GM18873 (cell line): ENCODE measurements at regions not wholly inside any gene's neighbourhood (a gene's known extent, or its start where the extent isn't known, plus 50 kb on each side); places are given as distances from the start of the nearest gene placed in this dataset.
"Not testable (repeated sequence)": the region's sequence is repeated elsewhere in the genome, so short reads cannot be mapped to it uniquely, and the experiment has no call there.

Experiments
- ATAC-seq: cut with Tn5 transposase; IDR thresholded peaks from one replicate; pipeline ENCODE4 v1.9.1; 2021; ENCODE audit warnings: mild to moderate bottlenecking, moderate library complexity, moderate number of reproducible peaks; ENCODE audit not compliant: unreplicated experiment, low FRiP score

- ATAC-seq = no peak
These were observed 227.2 kb upstream of the ASCC3 start for GRCh38 chr6:101108286-101108685.

- no peak for ATAC-seq
These were observed 229.7 kb upstream of the ASCC3 start for GRCh38 chr6:101110814-101111213.

- ATAC-seq = no peak
These were observed 232.5 kb upstream of the ASCC3 start for GRCh38 chr6:101113468-101114260.

- no peak for ATAC-seq
These were observed 233.6 kb upstream of the ASCC3 start for GRCh38 chr6:101114703-101115102.

GRCh38 chr6:101116337-101116736 lies 235.2 kb upstream of the ASCC3 start:
- ATAC-seq = no peak

- no peak for ATAC-seq
These were observed 236.4 kb upstream of the ASCC3 start for GRCh38 chr6:101117393-101118135.

- ATAC-seq = no peak
These were observed 236.9 kb upstream of the ASCC3 start for GRCh38 chr6:101118136-101118396.

GRCh38 chr6:101120747-101121146 lies 239.6 kb upstream of the ASCC3 start:
- ATAC-seq = no peak

GRCh38 chr6:101125380-101125971 lies 244.3 kb upstream of the ASCC3 start:
- ATAC-seq = no peak

GRCh38 chr6:101126501-101126900 lies 245.4 kb upstream of the ASCC3 start:
- ATAC-seq = no peak

GRCh38 chr6:101129851-101130250 lies 248.7 kb upstream of the ASCC3 start:
- no peak for ATAC-seq

- ATAC-seq = no peak
These were observed 247.1 kb upstream of the GRIK2 start for GRCh38 chr6:101146389-101146788.

- no peak for ATAC-seq
These were observed 243.3 kb upstream of the GRIK2 start for GRCh38 chr6:101150226-101150625.

GRCh38 chr6:101157638-101158037 lies 235.9 kb upstream of the GRIK2 start:
- ATAC-seq = not testable (repeated sequence)

GRCh38 chr6:101163611-101164010 lies 229.9 kb upstream of the GRIK2 start:
- no peak for ATAC-seq

GRCh38 chr6:101167638-101168037 lies 225.9 kb upstream of the GRIK2 start:
- no peak for ATAC-seq

GRCh38 chr6:101171049-101171448 lies 222.5 kb upstream of the GRIK2 start:
- not testable (repeated sequence) for ATAC-seq

GRCh38 chr6:101178748-101179147 lies 214.8 kb upstream of the GRIK2 start:
- ATAC-seq = no peak

- ATAC-seq = no peak
These were observed 212.5 kb upstream of the GRIK2 start for GRCh38 chr6:101181006-101181405.

- ATAC-seq = not testable (repeated sequence)
These were observed 205.2 kb upstream of the GRIK2 start for GRCh38 chr6:101188285-101188798.

GRCh38 chr6:101195588-101195987 lies 197.9 kb upstream of the GRIK2 start:
- ATAC-seq = no peak
